GM12801 (cell line): ENCODE measurements at regions not wholly inside any gene's neighbourhood (a gene's known extent, or its start where the extent isn't known, plus 50 kb on each side); places are given as distances from the start of the nearest gene placed in this dataset.

Experiments used
- TF ChIP-seq, protein P1 (sequence below): IDR thresholded peaks from one replicate; pipeline ENCODE4 v1.5.1; 2011; ENCODE audit warnings: control low read depth; ENCODE audit not compliant: insufficient read length; ENCODE audit errors: extremely low read depth

- TF ChIP-seq, protein P1, sequence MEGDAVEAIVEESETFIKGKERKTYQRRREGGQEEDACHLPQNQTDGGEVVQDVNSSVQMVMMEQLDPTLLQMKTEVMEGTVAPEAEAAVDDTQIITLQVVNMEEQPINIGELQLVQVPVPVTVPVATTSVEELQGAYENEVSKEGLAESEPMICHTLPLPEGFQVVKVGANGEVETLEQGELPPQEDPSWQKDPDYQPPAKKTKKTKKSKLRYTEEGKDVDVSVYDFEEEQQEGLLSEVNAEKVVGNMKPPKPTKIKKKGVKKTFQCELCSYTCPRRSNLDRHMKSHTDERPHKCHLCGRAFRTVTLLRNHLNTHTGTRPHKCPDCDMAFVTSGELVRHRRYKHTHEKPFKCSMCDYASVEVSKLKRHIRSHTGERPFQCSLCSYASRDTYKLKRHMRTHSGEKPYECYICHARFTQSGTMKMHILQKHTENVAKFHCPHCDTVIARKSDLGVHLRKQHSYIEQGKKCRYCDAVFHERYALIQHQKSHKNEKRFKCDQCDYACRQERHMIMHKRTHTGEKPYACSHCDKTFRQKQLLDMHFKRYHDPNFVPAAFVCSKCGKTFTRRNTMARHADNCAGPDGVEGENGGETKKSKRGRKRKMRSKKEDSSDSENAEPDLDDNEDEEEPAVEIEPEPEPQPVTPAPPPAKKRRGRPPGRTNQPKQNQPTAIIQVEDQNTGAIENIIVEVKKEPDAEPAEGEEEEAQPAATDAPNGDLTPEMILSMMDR, result no peak
These were observed 382.3 kb upstream of the SLC30A5 start for GRCh38 chr5:68711293-68712200.

- TF ChIP-seq, protein P1, result no peak
These were observed 379.0 kb upstream of the SLC30A5 start for GRCh38 chr5:68714810-68715209.

GRCh38 chr5:68720884-68721610, 372.8 kb upstream of the SLC30A5 start:
- TF ChIP-seq, protein P1, result no peak

DNA sequence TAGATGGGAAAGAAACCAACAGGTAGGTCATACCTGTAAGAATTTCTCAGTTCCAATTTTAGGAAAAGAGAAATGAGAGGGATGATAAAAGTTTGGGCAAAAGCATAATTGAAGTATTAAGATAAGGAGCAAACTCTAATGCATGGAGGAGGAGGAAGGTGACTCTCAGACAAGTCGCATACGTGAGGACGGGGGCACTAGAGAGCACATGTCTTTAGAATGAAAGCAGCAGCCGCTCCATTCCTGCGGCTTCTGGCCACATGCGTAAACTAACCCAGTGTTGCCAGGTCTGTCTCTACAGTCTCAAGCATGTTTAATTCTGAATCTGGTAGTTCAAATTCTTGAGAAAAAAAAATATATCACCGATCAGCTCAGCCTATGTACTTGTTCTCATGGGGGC, 371.5 kb upstream of the SLC30A5 start:
- TF ChIP-seq, protein P1, result no peak

- TF ChIP-seq, protein P1, result no peak
These were observed 367.7 kb upstream of the SLC30A5 start for GRCh38 chr5:68725905-68726683.

- TF ChIP-seq, protein P1, result no peak
These were observed 365.9 kb upstream of the SLC30A5 start for GRCh38 chr5:68727931-68728330.

GRCh38 chr5:68729678-68730077, 364.1 kb upstream of the SLC30A5 start:
- TF ChIP-seq, protein P1, result no peak
